Ishikawa (cell line): ENCODE measurements at regions not wholly inside any gene's neighbourhood (a gene's known extent, or its start where the extent isn't known, plus 50 kb on each side); places are given as distances from the start of the nearest gene placed in this dataset.

Experiments used
- CEBPB ChIP-seq: IDR thresholded peaks from 2 replicates; pipeline ENCODE4 v1.6.1; 2012
- CREB1 ChIP-seq: IDR thresholded peaks from 2 replicates; pipeline ENCODE4 v1.6.1; 2012; ENCODE audit warnings: low read depth
- EGR1 ChIP-seq: IDR thresholded peaks from 2 replicates; pipeline ENCODE4 v1.6.1; 2012
- EP300 ChIP-seq: IDR thresholded peaks from 2 replicates; pipeline ENCODE4 v1.6.1; 2012; ENCODE audit warnings: borderline replicate concordance
- FOXM1 ChIP-seq: IDR thresholded peaks from 2 replicates; pipeline ENCODE4 v1.6.1; 2012; ENCODE audit warnings: low read depth, borderline replicate concordance
- MAX ChIP-seq: IDR thresholded peaks from 2 replicates; pipeline ENCODE4 v1.6.1; 2012
- NFIC ChIP-seq: IDR thresholded peaks from 2 replicates; pipeline ENCODE4 v1.6.1; 2012
- RAD21 ChIP-seq: IDR thresholded peaks from 2 replicates; pipeline ENCODE4 v1.6.1; 2012; ENCODE audit warnings: low read depth
- REST ChIP-seq: IDR thresholded peaks from 2 replicates; pipeline ENCODE4 v1.6.1; 2012; ENCODE audit warnings: low read depth, mild to moderate bottlenecking
- TAF1 ChIP-seq: IDR thresholded peaks from 2 replicates; pipeline ENCODE4 v1.6.1; 2012; ENCODE audit warnings: low read depth, mild to moderate bottlenecking
- TCF12 ChIP-seq: IDR thresholded peaks from 2 replicates; pipeline ENCODE4 v1.6.1; 2012; ENCODE audit warnings: low read depth
- TEAD4 ChIP-seq: IDR thresholded peaks from 2 replicates; pipeline ENCODE4 v1.6.1; 2012
- YY1 ChIP-seq: IDR thresholded peaks from 2 replicates; pipeline ENCODE4 v1.6.1; 2012; ENCODE audit warnings: low read depth
- ZBTB7A ChIP-seq: IDR thresholded peaks from 2 replicates; pipeline ENCODE4 v1.6.1; 2012; ENCODE audit warnings: low read depth
- TF ChIP-seq, protein P1 (sequence below): IDR thresholded peaks from 2 replicates; pipeline ENCODE4 v1.6.1; 2012

- no peak for TF ChIP-seq RAD21
- TF ChIP-seq TCF12, result no peak
- TF ChIP-seq, protein P1, sequence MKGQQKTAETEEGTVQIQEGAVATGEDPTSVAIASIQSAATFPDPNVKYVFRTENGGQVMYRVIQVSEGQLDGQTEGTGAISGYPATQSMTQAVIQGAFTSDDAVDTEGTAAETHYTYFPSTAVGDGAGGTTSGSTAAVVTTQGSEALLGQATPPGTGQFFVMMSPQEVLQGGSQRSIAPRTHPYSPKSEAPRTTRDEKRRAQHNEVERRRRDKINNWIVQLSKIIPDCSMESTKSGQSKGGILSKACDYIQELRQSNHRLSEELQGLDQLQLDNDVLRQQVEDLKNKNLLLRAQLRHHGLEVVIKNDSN, result no peak
- TF ChIP-seq ZBTB7A, result no peak
- no peak for TF ChIP-seq TEAD4
- TF ChIP-seq TAF1, result no peak
Measured at GRCh38 chr7:25662841-25663800, 434.8 kb upstream of the NPVF start.

GRCh38 chr7:25663877-25664276, 435.6 kb upstream of the NPVF start:
- TF ChIP-seq EGR1 (no peak), CREB1 (no peak), REST (no peak), YY1 (no peak), FOXM1 (no peak), CEBPB (no peak), EP300 (no peak)
- TF ChIP-seq, protein P1, result no peak

DNA sequence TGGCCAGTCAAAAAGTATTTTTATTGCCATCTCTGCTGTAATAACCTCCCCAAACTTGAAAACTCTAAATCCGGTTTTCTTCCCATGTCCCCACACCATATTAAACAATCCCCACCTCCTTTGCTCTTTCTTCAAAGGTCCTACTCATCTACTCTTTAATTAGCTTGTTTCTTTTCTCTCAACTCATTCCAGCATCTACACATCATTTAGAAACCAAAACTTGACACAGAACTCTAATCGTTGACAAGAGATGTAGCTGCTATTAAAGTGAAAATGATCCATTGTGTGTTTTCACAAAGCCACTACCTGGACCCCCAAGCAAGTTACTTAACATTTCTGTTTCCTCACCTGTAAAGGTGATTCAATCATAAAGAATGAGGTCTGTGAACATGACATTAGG, 436.3 kb upstream of the NPVF start:
- no peak for TF ChIP-seq YY1
- TF ChIP-seq TAF1, result no peak
- no peak for TF ChIP-seq MAX
- TF ChIP-seq CREB1, result no peak
- TF ChIP-seq, protein P1, result no peak
- no peak for TF ChIP-seq FOXM1
- no peak for TF ChIP-seq EGR1
- no peak for TF ChIP-seq CEBPB
- no peak for TF ChIP-seq TCF12
- TF ChIP-seq EP300, result no peak
- TF ChIP-seq ZBTB7A, result no peak
- TF ChIP-seq TEAD4, result no peak
- no peak for TF ChIP-seq REST
- no peak for TF ChIP-seq RAD21
- TF ChIP-seq NFIC, result no peak

DNA sequence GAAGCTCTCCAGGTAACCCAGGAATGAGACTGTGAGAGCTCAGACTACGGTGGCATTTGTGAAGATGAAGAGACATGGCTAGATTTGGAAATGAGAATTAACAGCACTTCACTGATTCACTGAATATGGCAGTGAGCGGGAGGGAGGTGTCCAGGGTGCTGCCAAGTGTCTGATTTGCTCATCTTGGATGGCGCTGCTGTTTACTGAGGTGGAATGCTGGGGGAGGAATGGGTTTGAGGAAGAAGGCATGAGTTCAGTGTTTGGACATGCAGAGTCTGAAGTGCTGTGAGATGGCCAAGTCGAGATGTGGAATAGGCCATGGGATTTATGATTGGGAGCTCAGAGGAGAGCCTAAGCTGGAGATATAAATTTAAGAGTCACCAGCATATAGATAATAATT, 437.1 kb upstream of the NPVF start:
- no peak for TF ChIP-seq YY1
- peak; percentile 52; the same call in 1 of the 2 replicates for TF ChIP-seq REST
- TF ChIP-seq ZBTB7A, result no peak
- no peak for TF ChIP-seq FOXM1
